ENCODE measurements at regions not wholly inside any gene's neighbourhood (a gene's known extent, or its start where the extent isn't known, plus 50 kb on each side); places are given as distances from the start of the nearest gene placed in this dataset.

DNA sequence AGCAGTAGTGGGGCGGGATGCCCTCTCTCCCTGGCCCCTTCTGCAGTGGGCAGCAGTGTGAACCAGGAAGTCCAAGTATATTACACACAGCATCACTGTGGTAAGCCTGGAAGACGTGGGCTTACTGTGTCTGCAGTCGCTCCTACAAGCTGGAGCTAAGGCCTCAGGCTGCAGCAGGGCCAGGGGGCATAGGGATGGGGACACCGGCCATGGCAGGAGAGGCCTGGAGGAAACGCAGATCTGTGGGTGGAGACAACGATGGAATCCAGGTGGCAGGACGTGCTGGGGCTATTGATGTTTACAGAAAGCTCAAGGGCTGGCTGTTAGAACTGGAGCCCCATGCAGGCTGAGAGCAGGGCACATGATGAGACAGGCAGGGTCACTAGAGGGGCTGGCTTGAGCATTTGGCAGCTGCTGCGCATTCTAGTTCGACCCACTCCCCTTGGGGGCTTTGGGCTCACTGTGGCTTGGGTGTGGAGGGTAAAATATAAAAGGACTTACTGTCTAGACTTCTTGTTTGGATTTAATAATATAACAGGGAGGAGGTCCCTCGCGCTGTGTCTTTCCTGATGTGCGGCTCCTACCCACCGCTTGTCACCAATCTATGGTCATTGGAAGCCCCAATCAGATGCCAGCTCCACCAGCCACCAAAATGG lies 539.5 kb downstream of the TBC1D22A start:
- DNase-seq = peak in 1 of 2 donors; percentile 11
- TF ChIP-seq POLR2A (IDR thresholded peaks at IDR 0.05) (no peak), POLR2AphosphoS5 (IDR thresholded peaks at IDR 0.05) (no peak), EP300 (IDR thresholded peaks at IDR 0.05) (no peak)
- TF ChIP-seq, protein P1, sequence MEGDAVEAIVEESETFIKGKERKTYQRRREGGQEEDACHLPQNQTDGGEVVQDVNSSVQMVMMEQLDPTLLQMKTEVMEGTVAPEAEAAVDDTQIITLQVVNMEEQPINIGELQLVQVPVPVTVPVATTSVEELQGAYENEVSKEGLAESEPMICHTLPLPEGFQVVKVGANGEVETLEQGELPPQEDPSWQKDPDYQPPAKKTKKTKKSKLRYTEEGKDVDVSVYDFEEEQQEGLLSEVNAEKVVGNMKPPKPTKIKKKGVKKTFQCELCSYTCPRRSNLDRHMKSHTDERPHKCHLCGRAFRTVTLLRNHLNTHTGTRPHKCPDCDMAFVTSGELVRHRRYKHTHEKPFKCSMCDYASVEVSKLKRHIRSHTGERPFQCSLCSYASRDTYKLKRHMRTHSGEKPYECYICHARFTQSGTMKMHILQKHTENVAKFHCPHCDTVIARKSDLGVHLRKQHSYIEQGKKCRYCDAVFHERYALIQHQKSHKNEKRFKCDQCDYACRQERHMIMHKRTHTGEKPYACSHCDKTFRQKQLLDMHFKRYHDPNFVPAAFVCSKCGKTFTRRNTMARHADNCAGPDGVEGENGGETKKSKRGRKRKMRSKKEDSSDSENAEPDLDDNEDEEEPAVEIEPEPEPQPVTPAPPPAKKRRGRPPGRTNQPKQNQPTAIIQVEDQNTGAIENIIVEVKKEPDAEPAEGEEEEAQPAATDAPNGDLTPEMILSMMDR (IDR thresholded peaks at IDR 0.05) = no peak
- peaks cover 0 to 17% (median 0%) of the 10 kb centered on the region in 3 donors for H3K27me3 ChIP-seq
- intact Hi-C loops (cut with DNase I; ENCODE audit: low total_unique reads) = no loop called here
- no peak overlapping the region for H3K27ac ChIP-seq
- H3K36me3 ChIP-seq = no peaks in the 10 kb centered on the region
- no peak overlapping the region for H3K4me3 ChIP-seq
- H3K4me1 ChIP-seq = no peaks in the 10 kb centered on the region
- WGBS, 5 donors = 61 to 69% (median 66%) methylated on average over 10 to 13 of the region's 13 CpGs
- H3K9me3 ChIP-seq = no peaks in the 10 kb centered on the region

DNA sequence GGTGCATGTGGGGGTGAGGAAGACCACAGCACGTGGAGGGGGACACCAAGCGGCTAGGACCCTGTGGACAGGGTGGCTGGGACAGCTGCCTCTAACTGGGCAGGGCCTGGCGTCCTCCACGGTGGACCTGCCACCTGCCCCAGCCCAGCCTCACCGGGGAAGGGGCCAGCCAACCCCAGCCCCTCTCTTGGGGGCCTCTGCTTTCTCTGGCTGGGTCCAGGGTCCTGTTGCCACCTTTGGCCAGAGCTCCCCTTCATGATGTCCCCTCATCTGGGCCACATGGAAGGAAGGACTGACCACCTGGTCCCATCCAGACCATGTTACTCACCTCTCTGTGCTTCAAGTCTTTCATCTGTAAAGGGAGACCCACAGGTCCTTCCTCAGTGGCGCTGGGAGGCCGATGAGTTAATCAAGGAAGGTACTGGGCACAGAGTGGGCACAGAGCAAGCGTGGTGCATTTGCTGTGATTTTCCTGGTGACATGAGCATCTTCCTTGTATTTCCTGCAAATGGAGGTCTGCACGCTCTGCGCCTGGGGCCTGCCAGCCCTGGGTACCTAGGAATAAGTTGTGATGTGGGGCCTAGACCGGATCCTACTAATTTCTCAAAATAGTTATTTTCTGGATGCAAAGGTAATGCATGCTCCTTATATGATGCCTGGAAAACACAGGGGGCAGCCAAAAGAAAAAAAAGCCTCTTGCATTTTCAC lies 538.4 kb downstream of the TBC1D22A start:
- H3K9me3 ChIP-seq = no peaks in the 10 kb centered on the region
- no peak for TF ChIP-seq POLR2AphosphoS5 (IDR thresholded peaks at IDR 0.05)
- TF ChIP-seq, protein P1 (IDR thresholded peaks at IDR 0.05) = no peak
- no peak for TF ChIP-seq EP300 (IDR thresholded peaks at IDR 0.05)
- TF ChIP-seq POLR2A (IDR thresholded peaks at IDR 0.05) = no peak
- H3K4me1 ChIP-seq = no peaks in the 10 kb centered on the region
- H3K36me3 ChIP-seq = no peaks in the 10 kb centered on the region
- intact Hi-C loops (cut with DNase I; ENCODE audit: low total_unique reads) = no loop called here
- 84 to 89% (median 86%) methylated on average over 9 to 11 of the region's 11 CpGs for WGBS, 5 donors
- H3K27me3 ChIP-seq = peaks cover 0 to 28% (median 0%) of the 10 kb centered on the region in 3 donors
- H3K4me3 ChIP-seq = no peak overlapping the region
- no peak overlapping the region for H3K27ac ChIP-seq
- peak in 1 of 2 donors; percentile 15 for DNase-seq

DNA sequence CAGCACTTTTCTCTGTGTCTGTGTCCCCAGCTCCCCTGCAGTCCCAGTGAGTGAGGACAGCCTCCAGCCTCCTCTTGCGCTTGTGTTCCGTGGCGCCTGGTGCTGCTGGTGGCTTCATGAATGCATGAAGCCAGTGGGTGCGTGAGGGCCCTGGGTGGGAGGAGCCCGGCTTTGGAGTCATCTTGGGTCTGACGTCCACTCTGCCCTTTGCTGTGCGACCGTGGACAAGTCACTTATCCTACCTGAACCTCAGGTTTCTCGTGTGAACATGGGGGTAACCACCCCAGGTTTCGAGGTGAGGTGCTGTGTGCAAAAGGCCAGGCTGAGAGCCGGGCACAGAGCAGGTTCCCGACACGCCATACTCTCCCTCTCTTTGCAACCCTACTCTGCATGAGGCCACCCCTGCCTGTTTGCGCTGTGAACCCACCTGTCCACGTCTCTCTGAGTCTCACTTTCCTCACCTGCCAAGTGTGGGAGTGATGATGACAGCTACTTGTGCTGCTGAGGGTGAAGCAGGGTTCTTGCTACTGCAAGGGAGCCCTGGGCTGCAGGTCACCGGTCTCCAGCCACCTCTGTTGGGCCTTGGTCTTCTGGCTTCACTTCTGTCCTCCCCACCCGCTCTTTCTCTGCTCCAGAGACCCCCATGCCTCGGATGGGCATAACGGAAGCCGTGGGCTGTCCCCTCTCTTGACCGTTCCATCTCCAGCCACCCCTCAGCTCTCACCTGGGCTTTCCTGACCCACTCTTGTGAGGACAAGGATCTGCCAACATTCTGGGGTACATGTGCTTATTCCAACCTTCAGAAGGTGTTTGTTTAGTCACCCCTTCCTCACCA lies 537.6 kb downstream of the TBC1D22A start:
- no peak overlapping the region for H3K27ac ChIP-seq
- no peaks in the 10 kb centered on the region for H3K9me3 ChIP-seq
- WGBS, 5 donors = 78 to 84% (median 81%) methylated on average over 21 of the region's 21 CpGs
- no peaks in the 10 kb centered on the region for H3K4me1 ChIP-seq
- TF ChIP-seq POLR2AphosphoS5 (IDR thresholded peaks at IDR 0.05) = no peak
- TF ChIP-seq POLR2A (IDR thresholded peaks at IDR 0.05) = no peak
- TF ChIP-seq, protein P1 (IDR thresholded peaks at IDR 0.05) = no peak
- TF ChIP-seq EP300 (IDR thresholded peaks at IDR 0.05) = no peak
- intact Hi-C loops (cut with DNase I; ENCODE audit: low total_unique reads) = no loop called here
- no peaks in the 10 kb centered on the region for H3K36me3 ChIP-seq
- peaks cover 0 to 35% (median 0%) of the 10 kb centered on the region in 3 donors for H3K27me3 ChIP-seq
- no peak overlapping the region for H3K4me3 ChIP-seq
- DNase-seq = peak in 1 of 2 donors; percentile 22

DNA sequence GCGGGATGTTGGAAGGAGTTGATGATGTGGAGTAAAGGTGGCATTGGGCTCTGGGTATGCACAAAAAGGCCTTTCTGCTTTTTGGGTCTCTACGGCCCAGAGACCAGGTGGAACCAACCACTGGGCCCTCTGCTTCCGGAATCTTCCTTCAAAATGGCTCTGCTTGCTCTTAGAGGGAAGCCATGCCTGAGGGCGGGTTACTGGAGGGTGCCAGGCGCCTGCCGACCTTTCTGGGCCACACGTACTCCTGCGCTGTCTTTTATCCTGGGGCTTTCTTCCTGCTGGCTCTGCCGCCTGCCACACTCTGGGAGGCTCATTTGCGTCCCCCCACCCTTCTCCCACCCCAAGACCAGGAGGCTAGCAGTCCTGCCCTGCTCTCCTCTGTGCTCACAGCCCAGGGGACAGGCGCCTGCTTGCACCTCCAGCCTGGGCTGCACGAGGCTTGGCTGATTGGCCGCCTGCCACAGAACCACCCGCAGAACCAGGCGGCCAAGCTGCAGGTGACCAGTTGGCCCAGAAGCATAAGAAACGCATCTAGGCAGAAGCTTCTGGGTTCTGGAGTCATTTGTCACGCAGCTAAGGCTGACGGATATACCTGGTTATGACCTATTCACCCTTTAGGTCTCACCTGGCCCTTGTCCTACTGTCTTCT lies 536.9 kb downstream of the TBC1D22A start:
- intact Hi-C loops (cut with DNase I; ENCODE audit: low total_unique reads) = no loop called here
- no peak for DNase-seq
- H3K4me1 ChIP-seq = peaks cover 0 to under 1% (median 0%) of the 10 kb centered on the region in 4 donors
- no peaks in the 10 kb centered on the region for H3K36me3 ChIP-seq
- TF ChIP-seq POLR2A (IDR thresholded peaks at IDR 0.05) (no peak), POLR2AphosphoS5 (IDR thresholded peaks at IDR 0.05) (no peak), EP300 (IDR thresholded peaks at IDR 0.05) (no peak)
- TF ChIP-seq, protein P1 (IDR thresholded peaks at IDR 0.05) = no peak
- H3K27ac ChIP-seq = no peak overlapping the region
- H3K9me3 ChIP-seq = no peaks in the 10 kb centered on the region
- 89 to 92% (median 89%) methylated on average over 18 of the region's 18 CpGs for WGBS, 5 donors
- peaks cover 0 to 38% (median 0%) of the 10 kb centered on the region in 3 donors for H3K27me3 ChIP-seq
- no peak overlapping the region for H3K4me3 ChIP-seq
